Progenitor cell of endocrine pancreas (in vitro differentiated cells): ENCODE measurements at regions not wholly inside any gene's neighbourhood (a gene's known extent, or its start where the extent isn't known, plus 50 kb on each side); places are given as distances from the start of the nearest gene placed in this dataset.

Experiments
- DNase-seq: peaks from one replicate; pipeline ENCODE4 v3.0.0; 2021; ENCODE audit warnings: low spot score; ENCODE audit not compliant: unreplicated experiment
- H3K27ac Mint-ChIP-seq: 2 replicates; pipeline ENCODE4 v1.8.0; 2021; ENCODE audit warnings: mild to moderate bottlenecking, moderate library complexity, mixed read lengths
- H3K27me3 Mint-ChIP-seq: 2 replicates; pipeline ENCODE4 v1.8.0; 2021; ENCODE audit warnings: mixed read lengths
- H3K36me3 Mint-ChIP-seq: 2 replicates; pipeline ENCODE4 v1.8.0; 2022; ENCODE audit warnings: mixed read lengths; ENCODE audit not compliant: insufficient read depth
- H3K4me1 Mint-ChIP-seq: 2 replicates; pipeline ENCODE4 v1.8.0; 2021; ENCODE audit warnings: low read depth, mixed read lengths
- H3K4me3 Mint-ChIP-seq: 2 replicates; pipeline ENCODE4 v1.8.0; 2021; ENCODE audit warnings: low read depth, mild to moderate bottlenecking, moderate library complexity, mixed read lengths
- H3K9me3 Mint-ChIP-seq: 2 replicates; pipeline ENCODE4 v1.8.0; 2021; ENCODE audit warnings: low read depth, mixed read lengths
- TF ChIP-seq, protein P1 (sequence below): fragments of 200-600 bp; sonication (generic); IDR thresholded peaks from one replicate; pipeline ENCODE4 v1.5.0; 2021; ENCODE audit warnings: antibody characterized with exemption, mild to moderate bottlenecking; ENCODE audit not compliant: unreplicated experiment

DNA sequence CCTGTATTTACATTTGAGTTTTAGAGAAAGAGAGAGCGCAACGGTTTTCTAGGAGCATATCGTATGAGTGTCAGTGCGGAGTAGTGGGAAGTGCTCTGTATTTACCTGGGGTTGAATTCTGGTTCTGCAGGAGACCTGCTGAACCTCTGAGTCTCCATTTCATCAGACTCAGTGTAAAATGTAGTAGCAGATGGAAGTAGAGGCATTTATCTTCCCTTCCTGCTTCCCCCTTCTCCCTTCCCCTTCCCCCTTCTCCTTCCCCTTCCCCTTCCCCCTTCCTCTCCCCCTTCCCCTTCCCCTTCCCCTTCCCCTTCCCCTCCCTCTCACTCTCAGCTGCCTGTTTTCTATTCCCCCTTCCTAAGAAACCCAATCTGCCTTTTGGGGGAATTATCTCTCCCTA lies 426.9 kb downstream of the NPIPA7 start:
- TF ChIP-seq, protein P1, sequence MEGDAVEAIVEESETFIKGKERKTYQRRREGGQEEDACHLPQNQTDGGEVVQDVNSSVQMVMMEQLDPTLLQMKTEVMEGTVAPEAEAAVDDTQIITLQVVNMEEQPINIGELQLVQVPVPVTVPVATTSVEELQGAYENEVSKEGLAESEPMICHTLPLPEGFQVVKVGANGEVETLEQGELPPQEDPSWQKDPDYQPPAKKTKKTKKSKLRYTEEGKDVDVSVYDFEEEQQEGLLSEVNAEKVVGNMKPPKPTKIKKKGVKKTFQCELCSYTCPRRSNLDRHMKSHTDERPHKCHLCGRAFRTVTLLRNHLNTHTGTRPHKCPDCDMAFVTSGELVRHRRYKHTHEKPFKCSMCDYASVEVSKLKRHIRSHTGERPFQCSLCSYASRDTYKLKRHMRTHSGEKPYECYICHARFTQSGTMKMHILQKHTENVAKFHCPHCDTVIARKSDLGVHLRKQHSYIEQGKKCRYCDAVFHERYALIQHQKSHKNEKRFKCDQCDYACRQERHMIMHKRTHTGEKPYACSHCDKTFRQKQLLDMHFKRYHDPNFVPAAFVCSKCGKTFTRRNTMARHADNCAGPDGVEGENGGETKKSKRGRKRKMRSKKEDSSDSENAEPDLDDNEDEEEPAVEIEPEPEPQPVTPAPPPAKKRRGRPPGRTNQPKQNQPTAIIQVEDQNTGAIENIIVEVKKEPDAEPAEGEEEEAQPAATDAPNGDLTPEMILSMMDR, result no peak
- H3K36me3 Mint-ChIP-seq, result no peaks in the 10 kb centered on the region
- H3K4me3 Mint-ChIP-seq, result no peak overlapping the region
- no peaks in the 10 kb centered on the region for H3K9me3 Mint-ChIP-seq
- no peak for DNase-seq
- no peaks in the 10 kb centered on the region for H3K4me1 Mint-ChIP-seq
- peaks cover 5% of the 10 kb centered on the region for H3K27me3 Mint-ChIP-seq
- H3K27ac Mint-ChIP-seq, result no peak overlapping the region

DNA sequence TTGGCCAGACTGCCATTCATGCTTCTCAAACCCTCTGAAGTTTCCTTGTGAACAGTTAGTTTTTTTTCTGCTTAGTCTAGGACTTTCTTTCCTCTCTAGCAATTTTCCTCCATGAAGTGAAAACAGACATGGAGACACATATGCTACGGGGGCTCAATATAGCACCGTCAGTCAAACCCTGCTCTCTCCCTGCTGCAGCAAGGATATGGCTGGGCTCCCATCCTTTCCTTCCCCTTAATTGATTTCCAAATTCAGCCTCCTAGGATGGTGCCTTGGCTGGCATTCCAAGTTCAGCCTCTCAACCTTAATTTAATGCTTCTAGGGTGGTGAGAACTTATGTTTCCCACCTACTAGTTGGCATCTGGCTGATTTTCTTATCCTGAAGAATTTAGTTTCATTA lies 436.7 kb downstream of the NPIPA7 start:
- H3K9me3 Mint-ChIP-seq, result peaks cover 8% of the 10 kb centered on the region
- H3K27ac Mint-ChIP-seq, result no peak overlapping the region
- no peaks in the 10 kb centered on the region for H3K36me3 Mint-ChIP-seq
- H3K27me3 Mint-ChIP-seq, result peaks cover 15% of the 10 kb centered on the region
- no peak for DNase-seq
- no peaks in the 10 kb centered on the region for H3K4me1 Mint-ChIP-seq
- H3K4me3 Mint-ChIP-seq, result no peak overlapping the region
- TF ChIP-seq, protein P1, result no peak

DNA sequence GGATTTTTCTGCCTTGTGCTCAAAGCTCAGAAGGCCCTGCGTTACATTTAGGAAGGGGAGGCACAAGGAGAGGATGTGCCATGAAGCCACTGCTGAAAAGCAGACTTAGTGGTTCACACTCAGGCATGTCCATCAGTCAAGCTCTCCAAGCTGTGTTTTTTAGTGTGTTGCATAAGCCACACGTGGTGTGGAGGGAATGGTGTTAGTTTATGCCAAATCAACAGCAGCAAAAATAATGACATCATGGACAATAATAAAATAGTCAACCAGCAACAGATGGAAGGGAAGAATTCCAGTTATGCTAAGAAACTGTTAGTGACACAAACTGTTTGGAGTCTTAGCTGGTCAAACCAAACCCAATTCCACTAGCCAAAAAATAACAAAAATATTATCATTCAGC lies 438.3 kb downstream of the NPIPA7 start:
- Mint-ChIP-seq H3K4me3 (no peak overlapping the region), H3K27ac (no peak overlapping the region), H3K36me3 (no peaks in the 10 kb centered on the region), H3K27me3 (peaks cover 8% of the 10 kb centered on the region), H3K9me3 (peaks cover 14% of the 10 kb centered on the region), H3K4me1 (no peaks in the 10 kb centered on the region)
- no peak for DNase-seq
- TF ChIP-seq, protein P1, result no peak

DNA sequence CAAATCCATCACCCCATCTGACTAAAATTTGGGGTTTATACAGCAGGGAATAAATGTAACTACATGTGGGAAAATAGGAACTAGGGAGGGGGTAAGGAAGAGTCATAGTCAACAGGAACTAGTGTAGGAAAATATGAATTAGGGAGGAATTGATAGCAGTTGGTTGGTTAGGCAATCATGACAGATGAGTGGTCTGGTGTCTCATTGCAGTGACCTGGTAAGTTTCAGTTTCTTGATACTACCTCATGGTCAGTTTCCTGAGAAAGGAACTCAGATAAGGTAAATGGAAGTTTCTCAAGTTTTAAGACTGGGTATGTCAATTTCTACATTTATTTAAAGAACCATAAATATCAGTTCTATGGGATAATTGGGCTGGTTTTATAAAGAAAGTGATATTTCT lies 442.3 kb downstream of the NPIPA7 start:
- Mint-ChIP-seq H3K4me3 (no peak overlapping the region), H3K27ac (no peak overlapping the region), H3K9me3 (peaks cover 14% of the 10 kb centered on the region), H3K27me3 (peaks cover 5% of the 10 kb centered on the region), H3K4me1 (no peaks in the 10 kb centered on the region), H3K36me3 (no peaks in the 10 kb centered on the region)
- TF ChIP-seq, protein P1, result no peak
- DNase-seq, result no peak

DNA sequence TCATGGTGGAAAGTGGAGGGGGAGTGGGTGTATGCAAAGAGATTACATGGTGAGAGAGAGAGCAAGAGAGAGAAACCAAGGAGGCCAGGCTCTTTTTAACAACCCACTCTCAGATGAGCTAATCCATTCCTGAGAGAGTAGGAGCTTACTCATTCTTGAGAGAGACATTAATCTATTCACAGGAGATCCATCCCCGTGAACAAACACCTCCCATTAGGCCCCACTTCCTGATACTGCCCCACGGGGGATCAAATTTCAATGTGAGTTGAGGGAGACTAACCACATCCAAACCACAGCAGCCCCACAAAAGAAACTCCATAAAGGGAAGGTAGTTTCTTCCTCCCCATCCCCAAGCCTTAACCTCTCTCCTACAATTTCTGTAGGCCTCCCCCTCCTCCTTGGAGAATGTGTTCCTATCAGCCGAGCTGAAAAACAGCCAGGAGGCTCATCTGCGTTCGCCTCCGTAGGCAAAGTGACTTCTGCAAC lies 450.0 kb downstream of the NPIPA7 start:
- Mint-ChIP-seq H3K4me1 (peaks cover 21% of the 10 kb centered on the region), H3K4me3 (no peak overlapping the region)

More for the DNA sequence above, 450.0 kb downstream of the NPIPA7 start:
- Mint-ChIP-seq H3K9me3 (no peaks in the 10 kb centered on the region), H3K27me3 (peaks cover 5% of the 10 kb centered on the region), H3K27ac (peak overlapping the region; percentile 10), H3K36me3 (no peaks in the 10 kb centered on the region)
- TF ChIP-seq, protein P1, result no peak
- no peak for DNase-seq
